Kidney (tissue), 13 donors: ENCODE measurements at regions not wholly inside any gene's neighbourhood (a gene's known extent, or its start where the extent isn't known, plus 50 kb on each side); places are given as distances from the start of the nearest gene placed in this dataset.

Experiments
- DNase-seq, 5 donors: peaks; one replicate each; pipeline ENCODE4 v3.0.0-alpha.2; 2013 to 2020
- FAIRE-seq: peaks from 2 replicates; lab custom pipeline; 2012; peaks lifted over from hg19 to GRCh38; lab: Jason Lieb, UNC
- H3K27ac ChIP-seq, 2 donors: one replicate each; pipeline ENCODE4 v1.7.0; 2013; ENCODE audit warnings: low read depth in 2 of 2, low read length in 2 of 2, inconsistent platforms in 1 of 2
- H3K27me3 ChIP-seq: one replicate; pipeline ENCODE4 v1.7.1; 2013; ENCODE audit warnings: low read length, inconsistent platforms; ENCODE audit not compliant: control insufficient read depth, insufficient read depth
- H3K36me3 ChIP-seq, 3 donors: one replicate each; pipeline versions ENCODE4 v1.7.0 to v1.7.1; 2013; ENCODE audit warnings: low read length in 3 of 3, control low read depth in 1 of 3, inconsistent platforms in 1 of 3; ENCODE audit not compliant: insufficient read depth in 3 of 3, control insufficient read depth in 2 of 3
- H3K4me1 ChIP-seq, 3 donors: one replicate each; pipeline versions ENCODE4 v1.7.0 to v1.7.1; 2013; ENCODE audit warnings: low read length in 3 of 3, inconsistent platforms in 1 of 3, low read depth in 1 of 3; ENCODE audit not compliant: control insufficient read depth in 2 of 3, insufficient read depth in 2 of 3
- H3K4me3 ChIP-seq, 3 donors: one replicate each; pipeline versions ENCODE4 v1.7.0 to v1.8.1; 2013; ENCODE audit warnings: low read length in 3 of 3, control low read depth in 1 of 3, inconsistent platforms in 1 of 3
- H3K9ac ChIP-seq, 3 donors: one replicate each; pipeline versions ENCODE4 v1.7.0 to v1.7.1; 2013; ENCODE audit warnings: low read length in 3 of 3, control low read depth in 1 of 3, inconsistent platforms in 1 of 3
- H3K9me3 ChIP-seq, 3 donors: one replicate each; pipeline versions ENCODE4 v1.7.0 to v1.7.1; 2013; ENCODE audit warnings: low read length in 3 of 3, control low read depth in 1 of 3, inconsistent platforms in 1 of 3; ENCODE audit not compliant: control insufficient read depth in 2 of 3, insufficient read depth in 1 of 3
- CTCF ChIP-seq: IDR thresholded peaks from 3 replicates; pipeline ENCODE4 v1.5.1; 2012; ENCODE audit warnings: mild to moderate bottlenecking, moderate library complexity, borderline replicate concordance; ENCODE audit not compliant: insufficient read depth; ENCODE audit errors: extremely low read depth
- intact Hi-C: fragments of 100-400 bp; cut with DNase I; formaldehyde crosslinking; loops from one replicate; pipeline ENCODE4 v1.11.1; 2022
- donor health status: control.
- donor health status: control.
- donor health status: control.
- donor health status: control.
- donor health status: control.
- donor health status: DM: yes; HTN: yes; CAD: no.
- donor health status: Normal renal cell carcinoma (clear cell type).

GRCh38 chr5:123795688-123796087 lies 283.7 kb downstream of the CSNK1G3 start:
- no peak for DNase-seq
- Histone ChIP-seq H3K36me3 (no peaks in the 10 kb centered on the region), H3K4me1 (no peaks in the 10 kb centered on the region), H3K4me3 (no peak overlapping the region), H3K9me3 (no peaks in the 10 kb centered on the region), H3K27me3 (no peaks in the 10 kb centered on the region), H3K27ac (no peak overlapping the region), H3K9ac (no peak overlapping the region)
- no peak for FAIRE-seq
- intact Hi-C loops = no loop called here
- TF ChIP-seq CTCF = no peak

- no peak for TF ChIP-seq CTCF
- H3K36me3 ChIP-seq = no peaks in the 10 kb centered on the region
- peaks cover 0 to 12% (median 1%) of the 10 kb centered on the region in 3 donors for H3K9me3 ChIP-seq
- H3K4me1 ChIP-seq = peaks cover 0 to 3% (median 0%) of the 10 kb centered on the region in 3 donors
- FAIRE-seq (no peak), DNase-seq (no peak)
- no peaks in the 10 kb centered on the region for H3K27me3 ChIP-seq
- intact Hi-C loops = no loop called here
- no peak overlapping the region for H3K4me3 ChIP-seq
- H3K9ac ChIP-seq = no peak overlapping the region
- no peak overlapping the region for H3K27ac ChIP-seq
These were observed 278.2 kb downstream of the CSNK1G3 start for GRCh38 chr5:123790226-123790625.

GRCh38 chr5:123787635-123788034 lies 275.7 kb downstream of the CSNK1G3 start:
- TF ChIP-seq CTCF = no peak
- H3K9me3 ChIP-seq = peaks cover 0 to 12% (median 1%) of the 10 kb centered on the region in 3 donors
- DNase-seq = no peak
- intact Hi-C loops = no loop called here
- FAIRE-seq = no peak
- H3K27ac ChIP-seq = no peak overlapping the region
- H3K27me3 ChIP-seq = no peaks in the 10 kb centered on the region
- peaks cover 0 to 3% (median 0%) of the 10 kb centered on the region in 3 donors for H3K4me1 ChIP-seq
- no peak overlapping the region for H3K4me3 ChIP-seq
- no peak overlapping the region for H3K9ac ChIP-seq
- no peaks in the 10 kb centered on the region for H3K36me3 ChIP-seq

GRCh38 chr5:123787136-123787535 lies 275.2 kb downstream of the CSNK1G3 start:
- DNase-seq = no peak
- Histone ChIP-seq H3K4me1 (peaks cover 0 to 3% (median 0%) of the 10 kb centered on the region in 3 donors), H3K9ac (no peak overlapping the region), H3K27me3 (no peaks in the 10 kb centered on the region), H3K27ac (no peak overlapping the region), H3K9me3 (peaks cover 0 to 12% (median 1%) of the 10 kb centered on the region in 3 donors), H3K36me3 (no peaks in the 10 kb centered on the region), H3K4me3 (no peak overlapping the region)
- no peak for TF ChIP-seq CTCF
- FAIRE-seq = no peak
- intact Hi-C loops = no loop called here
